Right ventricle myocardium inferior (tissue), 1 donor: ENCODE measurements at regions not wholly inside any gene's neighbourhood (a gene's known extent, or its start where the extent isn't known, plus 50 kb on each side); places are given as distances from the start of the nearest gene placed in this dataset.

ENCODE experiments used
- ATAC-seq: fragments of 200-7000 bp; cut with Tn5 transposase; one replicate; pipeline ENCODE4 v1.9.1; 2020; ENCODE audit warnings: mild to moderate bottlenecking, moderate library complexity
- DNase-seq: peaks from one replicate; pipeline ENCODE4 v3.0.0; 2021; ENCODE audit errors: missing footprints
- intact Hi-C: fragments of 100-400 bp; cut with DNase I; formaldehyde crosslinking; loops from one replicate; pipeline ENCODE4 v1.11.0; 2022
- donor health status: DM: no; HTN: yes; CAD: no; lungs with severe emphysema.

DNA sequence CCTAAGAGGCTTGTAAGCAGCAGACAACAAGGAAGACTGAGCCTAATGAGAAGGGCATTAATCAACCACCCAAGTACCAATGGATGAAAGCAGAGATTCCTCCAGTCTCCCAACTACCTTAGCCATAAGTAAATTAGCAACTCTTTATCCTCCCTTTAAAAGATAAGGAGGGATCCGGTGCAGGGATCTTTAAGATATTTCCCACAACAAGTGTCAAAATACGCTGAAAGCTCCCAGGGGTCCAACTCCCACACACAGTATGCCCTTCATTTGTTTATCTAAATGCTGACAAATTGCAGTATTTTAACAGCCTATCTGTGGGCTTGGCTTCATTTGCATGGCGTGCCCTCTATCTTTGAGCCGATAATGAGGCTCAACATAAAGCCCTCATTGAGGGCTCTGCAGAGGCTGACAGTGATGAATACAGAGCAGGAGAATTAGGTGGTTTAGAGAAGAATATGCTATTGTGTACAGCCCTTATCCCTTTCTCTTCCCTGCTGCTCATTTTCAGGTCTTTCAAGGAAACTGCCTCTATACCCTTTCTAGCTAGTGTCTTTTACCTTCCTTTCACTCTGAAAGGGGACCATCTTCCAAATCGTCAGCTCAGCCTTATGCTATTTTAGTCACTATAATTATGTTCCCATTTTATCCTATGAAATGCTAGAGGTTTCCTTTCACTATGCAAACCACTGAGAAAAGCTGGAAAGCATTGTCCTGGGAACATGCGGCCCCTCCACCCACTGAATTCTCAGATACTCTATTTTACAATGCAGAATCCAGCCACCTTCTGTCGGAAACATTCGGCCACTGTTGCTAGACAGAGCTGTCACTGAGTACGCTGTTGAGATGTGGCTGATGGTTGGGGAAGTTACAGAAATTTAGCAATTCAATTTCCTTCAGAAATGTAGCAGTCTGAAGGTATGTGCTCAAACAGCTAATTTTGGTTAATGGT is 575.2 kb upstream of the JAG1 start:
- intact Hi-C loops = no loop called here
- ATAC-seq = no peak

DNA sequence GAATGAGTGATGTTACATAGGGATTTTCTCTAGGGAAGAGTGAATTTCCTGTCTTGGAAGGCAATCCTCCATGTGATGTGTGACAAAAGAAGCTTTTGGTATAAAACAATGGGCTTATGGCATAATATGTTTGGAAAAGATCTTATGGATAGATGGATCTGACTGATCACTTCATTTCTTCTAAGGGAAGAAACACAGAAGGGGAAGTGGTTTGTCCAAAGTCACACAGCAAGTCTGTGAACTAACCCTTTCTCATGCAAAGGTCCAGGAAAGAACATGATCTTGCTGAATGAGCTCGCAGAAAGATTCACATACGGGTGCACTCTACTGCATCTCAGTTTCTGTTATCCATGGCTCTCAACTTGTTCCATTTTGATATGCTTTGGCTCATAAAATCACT is 575.9 kb upstream of the JAG1 start:
- ATAC-seq (no peak), DNase-seq (no peak)
- intact Hi-C loops = no loop called here

More for the DNA sequence above, 575.2 kb upstream of the JAG1 start:
- no peak for DNase-seq

DNA sequence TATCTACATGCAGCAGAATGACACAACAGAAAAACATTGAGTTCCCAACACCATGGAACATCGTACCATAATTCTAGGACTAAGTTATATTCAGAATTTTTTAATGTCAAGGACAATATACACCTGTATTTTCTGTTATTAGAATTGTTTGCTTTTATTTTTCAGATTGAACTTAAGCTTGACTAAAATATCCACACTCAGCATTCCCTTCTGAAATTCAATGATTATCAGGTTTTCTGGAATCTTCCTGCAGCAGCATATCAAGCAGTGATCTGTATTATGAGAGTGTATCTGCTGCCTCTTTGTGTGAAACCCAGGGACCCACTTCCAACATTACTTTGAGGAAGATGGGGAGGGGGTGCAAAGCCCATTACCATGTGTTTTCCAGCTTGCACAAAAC is 578.6 kb upstream of the JAG1 start:
- intact Hi-C loops = no loop called here
- ATAC-seq (no peak), DNase-seq (no peak)

DNA sequence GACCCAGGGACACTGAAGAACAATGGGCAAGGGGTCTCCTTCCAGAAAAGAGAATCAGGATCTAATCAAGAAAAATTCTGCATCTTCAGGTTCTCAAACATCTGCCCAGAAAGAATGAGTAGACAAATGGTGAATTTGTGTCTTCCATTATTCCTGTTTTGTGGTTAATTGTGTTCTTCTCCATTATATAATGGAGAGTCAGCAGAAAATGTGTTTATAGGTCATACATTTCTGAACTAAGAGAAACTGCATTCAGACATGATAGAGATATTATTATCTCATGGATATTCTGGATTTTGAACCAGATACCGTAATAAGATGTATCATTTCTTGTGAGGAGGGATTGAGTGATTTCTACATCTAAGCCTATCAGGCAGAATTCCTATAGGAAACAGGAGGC is 581.7 kb upstream of the JAG1 start:
- intact Hi-C loops = no loop called here
- no peak for DNase-seq
- no peak for ATAC-seq

DNA sequence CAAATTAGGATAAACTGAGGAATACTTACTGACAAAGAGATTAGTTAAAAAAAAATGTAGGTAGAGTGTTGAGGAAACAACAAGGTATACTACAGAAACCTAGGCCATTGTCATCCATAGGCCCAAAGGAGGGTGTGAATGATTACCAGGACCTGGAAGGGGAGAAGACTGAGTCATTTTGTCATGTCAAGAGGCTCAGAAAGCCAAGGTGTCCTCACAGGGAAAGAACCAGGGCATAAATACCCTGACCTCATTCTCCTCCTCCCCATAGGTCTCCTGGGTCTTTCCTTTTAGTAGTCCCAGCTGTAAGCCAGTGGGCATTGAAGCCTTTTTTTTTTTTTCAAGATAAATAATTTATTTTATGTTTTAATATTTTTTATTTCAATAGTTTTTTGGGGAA is 582.1 kb upstream of the JAG1 start:
- no peak for ATAC-seq
- no peak for DNase-seq
- intact Hi-C loops = no loop called here

DNA sequence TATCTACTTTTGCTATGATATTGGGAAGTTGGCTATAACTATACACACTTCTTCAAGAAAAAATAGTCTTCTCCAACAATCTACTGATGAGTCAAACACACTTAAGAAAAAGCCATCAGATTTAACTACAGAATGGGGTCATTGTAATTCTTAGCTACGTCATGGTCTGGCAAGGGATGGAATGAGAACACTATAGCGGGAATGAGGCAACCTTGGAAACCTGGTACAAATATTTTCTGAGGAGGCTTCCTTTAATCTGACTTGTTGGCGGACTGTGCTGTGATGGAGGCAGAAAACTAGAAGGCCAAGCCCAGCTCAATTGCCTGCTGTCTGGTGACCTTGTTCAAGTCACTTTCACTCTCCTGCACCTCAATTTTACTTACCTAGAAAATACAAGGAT is 586.8 kb upstream of the JAG1 start:
- DNase-seq = no peak
- intact Hi-C loops = no loop called here
- no peak for ATAC-seq

DNA sequence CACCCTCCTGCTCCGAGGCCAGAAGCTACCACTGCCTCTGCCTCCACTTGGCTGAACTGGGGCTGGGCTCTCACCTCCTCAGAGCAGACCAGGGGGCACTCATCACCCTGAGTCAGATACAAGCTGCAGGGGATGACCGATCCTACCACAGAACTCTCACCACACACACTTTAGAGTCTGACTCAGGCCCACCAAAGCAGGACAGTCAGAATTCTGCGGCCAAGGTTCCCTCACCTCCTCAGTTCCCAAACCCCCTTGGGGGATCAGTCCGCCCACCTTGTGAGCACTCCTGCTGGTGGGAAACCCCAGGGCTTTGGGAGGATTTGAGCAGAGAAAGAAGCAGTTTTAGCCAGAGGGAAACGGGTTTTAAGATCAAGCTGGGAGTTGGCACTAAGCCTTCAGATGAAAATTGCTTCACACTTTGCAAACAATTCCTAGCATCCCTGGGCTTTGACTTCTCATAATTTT is 587.8 kb upstream of the JAG1 start:
- ATAC-seq = no peak
- intact Hi-C loops = no loop called here

DNA sequence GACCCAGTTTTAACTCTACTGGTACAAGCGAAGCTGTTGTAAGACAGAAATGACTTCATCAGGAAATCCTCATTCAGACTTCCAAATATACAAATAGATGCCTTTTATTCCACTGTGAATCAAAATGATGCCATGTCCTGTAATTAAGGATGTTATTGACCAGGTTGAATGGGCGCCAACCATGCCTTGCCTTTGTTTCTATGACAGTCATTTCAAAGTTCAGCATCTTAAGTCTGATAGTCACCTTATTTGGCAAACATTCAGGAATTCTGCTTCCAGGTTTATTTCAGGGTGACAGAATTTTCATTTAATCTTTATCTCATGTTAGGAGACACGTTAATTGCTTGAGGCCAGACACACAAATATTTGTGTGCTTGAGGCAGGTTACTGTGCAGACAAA is 592.8 kb upstream of the JAG1 start:
- intact Hi-C loops = no loop called here
- DNase-seq (peak; percentile 48), ATAC-seq (no peak)

More for the DNA sequence above, 587.8 kb upstream of the JAG1 start:
- DNase-seq = no peak

DNA sequence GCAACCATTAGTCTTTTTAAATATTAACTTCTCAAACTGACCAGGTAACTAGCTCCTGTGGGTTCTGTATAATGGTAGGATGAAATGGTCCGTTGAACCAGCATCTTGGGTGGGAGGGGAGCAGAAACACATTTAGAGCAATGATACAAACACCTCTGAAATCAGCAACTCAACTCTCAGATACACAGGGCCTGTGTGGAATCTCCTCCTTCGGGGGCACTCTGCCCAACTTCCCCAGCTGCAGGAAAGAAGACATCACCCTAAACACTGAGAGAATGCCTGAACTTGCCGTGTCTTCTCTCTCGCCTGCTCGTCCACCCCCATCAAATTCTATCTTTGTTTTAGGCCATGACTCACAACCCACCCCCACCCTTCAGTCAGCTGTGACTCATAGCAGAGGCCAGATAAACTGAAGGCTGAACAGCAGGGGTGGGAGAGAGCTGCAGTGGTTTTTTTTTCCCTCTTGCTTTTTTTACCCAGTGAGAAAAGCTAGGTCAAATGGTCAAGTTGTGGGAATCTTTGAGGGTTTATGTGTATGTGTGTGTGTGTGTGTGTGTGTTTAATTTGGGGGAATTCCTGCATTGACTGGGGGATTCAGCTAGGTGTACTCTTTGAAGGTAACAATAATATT is 593.4 kb upstream of the JAG1 start:
- ATAC-seq (peak; percentile 83), DNase-seq (no peak)
- intact Hi-C loops = no loop called here

DNA sequence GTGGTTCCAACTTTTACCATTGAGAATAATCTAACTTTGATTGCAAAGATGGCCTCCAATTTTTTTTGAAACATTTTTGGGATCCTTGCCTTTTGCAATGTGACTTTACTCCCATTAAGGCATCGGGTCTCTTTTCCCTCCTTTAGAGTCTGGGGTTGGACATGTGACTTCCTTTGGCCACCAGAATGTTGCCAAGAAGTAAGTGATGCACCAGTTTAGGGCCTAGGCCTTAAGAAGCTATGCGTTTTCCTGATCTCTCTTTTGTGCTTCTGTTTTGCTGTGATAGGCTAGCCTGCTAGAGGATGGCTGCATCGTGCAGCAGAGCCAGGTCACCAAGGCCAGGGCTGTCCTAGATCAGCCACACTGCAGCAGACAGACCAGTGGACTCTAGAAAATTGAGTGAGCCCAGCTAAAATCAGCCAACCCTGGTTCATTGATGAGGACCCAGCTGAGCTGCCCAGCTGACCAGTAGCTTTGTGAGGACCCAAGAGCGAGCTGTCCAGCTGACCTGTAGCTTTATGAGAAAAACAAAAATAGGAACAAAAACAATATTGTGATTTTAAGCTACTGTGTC is 594.0 kb upstream of the JAG1 start:
- ATAC-seq (no peak), DNase-seq (no peak)
- intact Hi-C loops = no loop called here

DNA sequence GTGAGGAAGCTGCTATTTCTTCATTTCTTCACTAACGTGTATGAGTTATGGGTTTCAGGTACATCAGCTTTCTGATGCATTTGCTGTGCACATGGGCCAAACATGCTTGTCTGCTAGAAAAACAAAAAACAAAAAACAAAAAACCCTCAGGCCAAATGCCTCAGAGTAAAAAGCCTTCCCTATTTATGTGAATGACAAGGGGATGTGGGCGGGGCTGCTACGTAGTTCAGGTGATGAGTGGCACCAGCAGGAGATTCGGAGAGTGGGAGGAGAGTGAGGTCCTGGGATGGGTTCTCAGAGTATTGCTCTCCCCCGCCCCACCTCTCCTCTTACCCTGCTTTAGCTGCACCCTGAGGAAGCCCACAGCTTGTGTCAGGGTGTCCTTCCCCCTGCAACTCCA is 596.8 kb upstream of the JAG1 start:
- ATAC-seq = no peak
- intact Hi-C loops = loop anchor here (5.0 kb wide), 1 partner anchor 272 kb away; no protein-coding TSS in a partner anchor
- peak; percentile 39 for DNase-seq

DNA sequence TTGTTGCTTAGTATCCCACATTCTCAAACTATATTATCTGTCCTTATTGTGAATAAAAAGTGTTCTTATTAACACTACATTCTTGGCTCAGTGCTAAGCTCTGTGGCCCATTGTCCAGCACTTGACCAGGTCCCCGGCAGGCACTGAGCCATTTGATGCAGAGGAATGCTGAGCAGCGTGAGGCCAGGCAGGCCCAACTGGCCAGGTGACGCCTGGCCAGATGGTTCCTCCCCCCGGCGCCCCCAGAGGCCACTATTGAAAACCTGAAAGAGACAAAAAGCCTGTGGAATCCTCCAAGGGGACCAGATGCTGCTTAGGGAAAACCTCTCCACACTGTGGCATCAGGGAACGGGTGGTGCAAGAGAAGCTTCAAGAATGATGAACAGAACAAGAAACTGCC is 597.5 kb upstream of the JAG1 start:
- DNase-seq = peak; percentile 46
- intact Hi-C loops = loop anchor here (5.0 kb wide), 1 partner anchor 271 kb away; no protein-coding TSS in a partner anchor
- ATAC-seq = no peak

DNA sequence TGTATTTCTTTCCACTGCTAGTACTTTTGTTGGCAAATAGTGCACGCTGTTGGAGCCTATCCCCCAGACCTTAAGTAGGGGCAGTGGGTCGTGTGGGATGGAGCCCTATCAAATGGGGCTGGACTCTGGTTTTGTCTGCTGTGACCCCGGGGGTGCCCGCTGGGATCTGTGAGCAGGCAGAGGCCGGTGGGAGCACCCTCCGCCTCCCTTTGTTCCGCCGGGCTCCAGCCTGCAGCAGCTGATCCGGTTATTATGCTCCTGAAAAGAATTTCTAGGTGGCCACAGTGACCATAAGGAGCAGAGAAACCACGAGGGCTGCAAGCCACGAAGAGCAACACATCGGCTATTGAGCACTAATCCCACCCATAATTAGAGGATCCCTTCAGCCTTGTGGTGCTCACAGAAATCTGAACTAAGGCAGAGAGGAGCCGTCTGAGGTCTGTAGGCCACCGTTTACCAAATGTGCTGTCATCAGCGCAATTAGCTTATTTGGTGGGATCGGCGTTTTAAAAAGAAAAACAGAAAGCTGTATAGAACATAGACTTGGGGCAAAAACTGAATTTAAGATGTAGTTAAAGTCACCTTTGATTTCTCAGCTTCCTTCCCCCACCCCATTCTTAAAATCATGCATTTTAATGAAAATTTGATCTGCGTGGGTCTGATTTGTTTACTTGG is 598.3 kb upstream of the JAG1 start:
- no peak for ATAC-seq
- intact Hi-C loops = loop anchor here (2.0 to 5.0 kb wide), 2 partner anchors 270 to 597 kb away; no protein-coding TSS in a partner anchor
- DNase-seq = peak; percentile 45

DNA sequence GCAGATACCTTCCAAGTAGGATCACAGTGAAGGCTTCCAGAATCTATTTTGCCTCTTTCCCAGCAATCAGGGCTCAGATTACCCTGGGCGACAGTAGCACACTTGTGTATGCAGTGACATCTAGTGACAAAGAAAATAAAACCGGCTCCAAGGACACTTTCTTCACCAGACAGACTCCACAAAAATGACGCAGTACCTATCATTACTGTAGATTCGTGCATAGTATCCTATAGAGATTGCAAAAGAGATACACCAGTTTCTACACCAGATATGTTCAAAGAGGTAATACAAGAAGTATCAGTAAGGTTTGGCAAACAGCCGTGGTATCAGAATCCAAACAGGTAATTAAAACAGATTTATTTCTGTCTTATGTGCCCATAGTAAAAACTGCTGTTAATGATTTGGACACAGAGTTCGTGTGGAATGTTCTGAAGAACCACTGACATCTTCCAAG is 600.4 kb upstream of the JAG1 start:
- ATAC-seq (peak; percentile 78), DNase-seq (no peak)
- intact Hi-C loops = loop anchor here (1.0 to 5.0 kb wide), 3 partner anchors 268 to 805 kb away; no protein-coding TSS in a partner anchor

DNA sequence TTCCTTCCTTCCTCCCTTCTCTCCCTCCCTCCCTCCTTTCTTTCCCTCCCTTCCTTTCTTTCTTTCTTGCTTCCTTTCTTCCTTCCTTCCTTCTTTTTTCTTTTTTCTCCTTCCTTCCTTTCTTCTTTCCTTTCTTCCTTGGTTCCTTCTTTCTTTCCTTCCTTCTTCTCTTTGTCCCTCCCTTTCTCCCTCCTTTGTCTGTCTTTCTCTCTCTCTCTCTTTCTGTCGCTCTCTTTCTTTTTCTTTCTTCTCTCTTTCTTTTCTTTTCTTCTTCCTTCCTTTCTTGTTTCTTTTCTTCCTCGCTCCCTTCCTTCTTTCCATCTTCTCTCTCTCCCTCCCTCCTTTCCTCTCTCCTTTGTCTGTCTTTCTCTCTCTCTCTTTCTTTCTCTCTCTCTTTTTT is 601.9 kb upstream of the JAG1 start:
- no peak for ATAC-seq
- DNase-seq = no peak
- intact Hi-C loops = loop anchor here (2.0 kb wide), 1 partner anchor 807 kb away; no protein-coding TSS in a partner anchor

DNA sequence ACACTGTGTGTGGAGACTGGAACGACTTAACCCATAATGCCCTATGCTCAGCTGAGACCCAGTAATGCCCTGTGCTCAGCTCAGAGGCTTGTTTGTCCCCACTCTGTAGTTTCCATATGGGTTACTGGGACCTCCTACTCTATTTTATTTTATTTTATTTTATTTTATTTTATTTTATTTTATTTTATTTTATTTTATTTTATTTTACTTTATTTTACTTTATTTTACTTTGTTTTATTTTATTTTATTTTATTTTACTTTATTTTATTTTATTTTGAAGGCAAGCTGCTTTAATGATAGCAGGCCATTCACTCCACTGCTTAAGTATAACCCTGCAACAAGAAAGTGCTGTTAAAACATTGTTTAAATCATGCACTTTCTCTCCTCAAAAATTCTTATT is 603.4 kb upstream of the JAG1 start:
- DNase-seq (no peak), ATAC-seq (no peak)
- intact Hi-C loops = no loop called here

DNA sequence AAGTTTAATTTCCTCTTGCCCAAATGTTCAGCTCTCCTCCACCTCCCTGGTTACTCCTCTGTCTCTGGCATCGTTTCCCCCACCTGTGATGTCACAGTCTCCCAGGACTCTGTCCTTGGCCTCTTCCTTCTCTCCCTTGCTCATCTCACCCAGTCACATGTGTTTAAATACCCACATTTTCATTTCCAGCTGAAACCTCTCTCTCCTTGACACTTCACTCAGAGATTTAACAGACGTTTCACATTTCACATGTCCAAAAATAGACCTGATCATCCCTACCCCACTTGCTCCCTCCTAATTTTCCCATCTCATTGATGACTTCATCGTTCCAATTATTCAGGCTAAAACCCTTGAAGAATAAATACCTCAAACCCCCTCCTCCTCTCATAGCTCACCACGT is 604.1 kb upstream of the JAG1 start:
- no peak for DNase-seq
- intact Hi-C loops = no loop called here

DNA sequence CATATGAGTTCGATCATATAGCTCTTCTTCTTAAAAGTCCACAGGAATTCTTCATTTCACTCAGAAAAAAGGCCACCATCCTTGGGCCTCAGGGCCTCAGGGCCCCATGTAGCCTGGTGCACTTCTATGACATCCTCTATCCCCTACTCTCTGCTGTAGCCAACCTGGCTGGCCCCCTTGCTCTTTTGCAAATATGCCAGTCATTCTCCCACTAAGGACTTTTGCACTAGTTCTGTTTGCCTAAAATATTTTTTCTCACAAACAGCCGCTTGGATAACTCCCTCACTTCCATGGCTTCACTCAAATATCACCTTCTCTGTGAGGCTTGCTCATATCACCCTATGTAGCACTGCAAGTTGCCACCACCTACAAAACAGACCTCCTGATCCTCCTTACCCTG is 604.7 kb upstream of the JAG1 start:
- intact Hi-C loops = no loop called here
- DNase-seq = no peak
- no peak for ATAC-seq

More for the DNA sequence above, 604.1 kb upstream of the JAG1 start:
- ATAC-seq = no peak

DNA sequence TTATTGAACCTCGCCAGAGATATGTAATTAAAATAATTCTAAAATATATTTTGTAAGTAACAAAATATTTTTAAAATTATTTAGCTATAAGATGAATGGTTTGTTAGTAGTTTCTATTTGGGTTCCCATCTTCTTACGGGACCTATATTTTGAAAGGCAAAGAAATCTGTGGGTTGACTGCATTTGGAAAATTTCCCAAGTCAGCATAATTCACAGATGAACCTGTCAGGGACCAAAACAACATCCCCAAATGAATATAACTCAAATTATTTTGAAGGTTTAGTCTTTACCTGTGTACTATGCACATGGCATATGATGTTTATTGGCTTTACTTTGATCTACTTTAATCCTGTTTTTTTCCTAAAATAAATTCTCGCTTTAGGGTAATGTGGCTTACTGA is 607.4 kb upstream of the JAG1 start:
- no peak for DNase-seq
- intact Hi-C loops = no loop called here
- no peak for ATAC-seq
